ENCODE measurements at regions not wholly inside any gene's neighbourhood (a gene's known extent, or its start where the extent isn't known, plus 50 kb on each side); places are given as distances from the start of the nearest gene placed in this dataset.
"Not testable (repeated sequence)": the region's sequence is repeated elsewhere in the genome, so short reads cannot be mapped to it uniquely, and the experiment has no call there.

DNA sequence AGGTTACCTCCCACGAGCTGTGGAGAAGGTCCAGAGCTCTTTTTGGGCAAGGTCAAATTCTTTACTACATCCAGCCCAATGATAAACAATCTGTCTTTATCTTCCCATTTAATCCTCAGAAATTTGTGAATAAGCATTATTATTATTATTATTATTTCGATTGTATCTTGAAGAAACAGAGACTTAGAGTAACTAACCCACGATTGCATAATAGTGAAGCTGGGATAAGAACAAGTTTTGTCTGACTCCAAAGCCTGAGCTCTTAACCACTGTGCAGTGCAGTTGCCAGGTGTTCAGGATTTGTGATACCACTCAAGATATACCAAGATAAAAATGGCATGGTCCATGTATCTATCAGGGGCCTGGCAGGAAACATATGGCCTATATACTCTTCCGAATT lies 166.5 kb upstream of the LDB2 start:
- DNase-seq: no peak

DNA sequence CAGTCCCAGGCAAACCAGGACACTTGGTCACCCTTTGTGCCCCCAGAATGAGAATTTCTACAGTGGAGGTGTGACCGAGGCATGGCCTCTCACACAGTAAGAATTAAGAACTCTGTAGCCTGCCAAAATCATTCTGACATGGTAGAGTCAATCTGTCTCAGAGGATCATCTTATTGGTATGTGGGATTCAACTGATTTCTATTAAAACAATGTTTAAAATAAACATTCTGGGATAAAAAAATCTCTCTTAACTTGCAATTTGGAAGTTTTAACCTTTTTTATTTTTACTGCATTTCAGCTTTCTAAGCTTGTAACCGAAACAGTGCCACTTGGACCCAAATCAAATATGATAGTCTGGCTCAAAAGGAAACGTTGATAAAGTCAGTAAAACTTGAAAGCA lies 165.4 kb upstream of the LDB2 start:
- peak; percentile 16 to 85 (median 41) for DNase-seq

DNA sequence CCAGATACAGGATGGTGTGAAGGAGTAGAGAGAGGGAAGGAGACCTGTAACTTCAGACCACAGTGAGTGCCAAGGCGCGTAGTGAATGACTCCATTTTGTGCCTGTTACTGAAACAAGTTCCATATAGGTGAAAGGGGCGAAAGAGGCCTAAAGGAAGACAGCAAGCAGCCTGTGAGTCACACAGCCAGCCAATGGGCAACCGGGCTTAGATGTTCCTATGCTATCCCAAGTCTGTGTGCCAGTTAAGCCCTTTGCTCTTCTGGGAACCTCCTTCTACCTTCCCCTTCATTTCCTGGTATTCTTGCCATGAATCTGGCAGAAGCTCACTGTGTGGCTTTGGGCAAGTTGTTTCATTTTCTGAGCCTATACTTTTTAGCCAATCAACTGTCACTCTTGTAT lies 161.8 kb upstream of the LDB2 start:
- no peak for DNase-seq

DNA sequence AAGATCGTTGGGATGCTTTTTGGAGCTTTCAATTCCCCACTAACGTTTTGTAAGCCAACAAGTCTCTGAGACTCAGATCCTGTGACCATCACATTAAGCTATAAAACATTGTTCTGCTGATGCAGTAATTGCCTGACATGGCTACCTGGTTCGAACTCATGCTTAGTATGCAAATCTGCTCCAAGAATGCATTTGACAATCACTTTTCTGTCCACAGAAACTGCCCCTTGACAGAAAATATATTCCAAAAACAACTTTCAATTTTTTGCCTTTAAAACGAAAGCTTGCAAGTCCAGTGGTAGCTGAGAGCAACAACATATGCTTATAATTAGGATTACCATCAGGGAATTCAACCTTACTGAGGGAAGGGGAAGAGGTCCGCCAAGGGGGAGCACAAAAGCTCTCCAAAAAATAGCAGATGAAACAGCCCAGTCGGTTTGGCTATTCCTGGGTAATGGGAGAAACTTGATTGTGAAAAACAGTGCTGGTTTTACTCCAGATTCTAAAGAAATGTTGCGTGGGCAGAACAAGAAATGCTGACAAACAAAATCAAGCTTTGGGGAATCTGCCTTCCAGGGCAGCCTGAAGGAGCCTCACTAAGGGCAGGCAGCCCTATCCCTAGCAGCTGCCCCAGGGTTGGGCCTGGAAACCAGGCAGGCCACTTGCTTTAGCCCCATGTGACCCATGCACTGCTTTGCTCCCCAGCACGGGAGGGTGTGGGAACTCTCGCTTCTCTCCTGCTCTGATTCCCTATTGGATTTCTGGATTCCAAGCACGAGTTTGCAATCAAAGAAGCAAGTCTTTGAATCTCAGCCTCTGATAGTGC lies 160.7 kb upstream of the LDB2 start:
- DNase-seq: peak; percentile 78 to 92 (median 83)

DNA sequence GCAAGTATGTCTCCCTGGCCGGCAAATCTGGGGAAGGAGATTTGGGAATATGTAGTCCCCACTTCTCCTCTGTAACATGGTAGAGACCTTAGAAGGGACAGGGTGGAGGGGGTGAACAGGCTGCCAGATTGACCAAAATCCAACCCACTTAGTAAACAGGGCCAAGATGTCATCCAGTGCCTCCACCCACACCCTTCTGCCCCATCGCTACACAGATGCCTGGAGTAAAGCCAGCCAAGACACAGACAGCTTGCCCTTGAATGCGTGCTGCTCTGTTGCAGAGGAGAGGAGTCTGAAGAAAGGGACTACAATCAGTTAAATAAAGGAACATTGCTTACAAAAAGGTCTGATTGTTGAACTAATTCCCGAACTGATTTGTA lies 160.1 kb upstream of the LDB2 start:
- DNase-seq: no peak

DNA sequence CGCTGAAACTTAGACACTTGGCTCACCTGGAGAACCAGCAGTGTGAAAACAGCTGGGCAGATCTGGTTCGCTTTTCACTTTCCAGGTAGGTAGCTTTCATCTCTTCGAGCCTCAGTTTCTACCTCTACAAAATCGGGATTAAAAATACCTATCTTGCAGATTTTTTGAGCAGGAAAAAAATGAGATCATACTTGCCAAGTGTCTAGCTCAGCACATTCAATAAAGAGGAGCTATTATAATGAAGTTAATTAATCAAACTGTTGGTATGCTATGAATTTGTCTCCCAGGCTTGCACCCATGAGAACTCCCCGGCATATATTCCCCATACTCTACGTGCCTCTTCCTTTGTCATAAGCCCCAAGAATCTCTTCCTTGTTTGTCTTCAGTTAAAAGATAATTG lies 158.6 kb upstream of the LDB2 start:
- DNase-seq: no peak

DNA sequence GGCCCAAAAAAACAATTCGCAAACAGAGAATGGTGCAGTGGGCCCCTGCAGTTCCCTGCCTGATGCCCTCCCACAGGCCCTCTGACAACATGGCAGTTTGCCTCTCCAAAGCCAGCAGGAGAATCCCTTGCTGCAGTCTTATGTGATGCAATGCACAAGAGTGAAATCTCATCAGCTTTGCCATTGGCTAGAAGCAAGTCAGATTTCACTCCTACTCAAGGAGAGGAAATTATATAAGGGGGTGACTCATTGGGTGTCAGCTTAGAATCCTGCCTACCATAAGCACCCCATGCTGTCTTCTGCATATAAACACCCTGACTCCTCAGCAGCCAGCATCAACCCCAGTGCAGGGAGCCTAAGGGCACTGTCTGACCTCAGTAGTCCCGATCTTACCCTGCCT lies 157.3 kb upstream of the LDB2 start:
- DNase-seq: peak in 1 of 3 donors; percentile 75

DNA sequence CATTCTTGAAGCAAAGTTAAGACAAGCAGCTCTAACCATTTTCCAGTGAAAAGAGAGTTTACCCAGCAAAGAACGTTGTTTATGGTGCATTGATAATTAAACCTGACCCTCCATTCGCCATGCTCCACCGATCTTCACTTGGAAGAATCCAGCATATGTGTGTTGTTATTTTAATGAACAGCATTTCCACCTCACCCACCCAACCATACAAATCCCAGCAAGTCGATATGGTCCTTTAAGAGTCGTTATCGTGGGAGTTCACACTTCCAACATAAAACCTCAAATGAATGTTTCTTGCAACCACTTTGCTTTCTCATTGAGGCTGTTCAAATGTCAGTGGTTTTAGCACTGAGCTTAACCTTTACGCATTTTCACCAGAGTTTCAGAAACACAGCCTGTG lies 147.4 kb upstream of the LDB2 start:
- no peak for DNase-seq

DNA sequence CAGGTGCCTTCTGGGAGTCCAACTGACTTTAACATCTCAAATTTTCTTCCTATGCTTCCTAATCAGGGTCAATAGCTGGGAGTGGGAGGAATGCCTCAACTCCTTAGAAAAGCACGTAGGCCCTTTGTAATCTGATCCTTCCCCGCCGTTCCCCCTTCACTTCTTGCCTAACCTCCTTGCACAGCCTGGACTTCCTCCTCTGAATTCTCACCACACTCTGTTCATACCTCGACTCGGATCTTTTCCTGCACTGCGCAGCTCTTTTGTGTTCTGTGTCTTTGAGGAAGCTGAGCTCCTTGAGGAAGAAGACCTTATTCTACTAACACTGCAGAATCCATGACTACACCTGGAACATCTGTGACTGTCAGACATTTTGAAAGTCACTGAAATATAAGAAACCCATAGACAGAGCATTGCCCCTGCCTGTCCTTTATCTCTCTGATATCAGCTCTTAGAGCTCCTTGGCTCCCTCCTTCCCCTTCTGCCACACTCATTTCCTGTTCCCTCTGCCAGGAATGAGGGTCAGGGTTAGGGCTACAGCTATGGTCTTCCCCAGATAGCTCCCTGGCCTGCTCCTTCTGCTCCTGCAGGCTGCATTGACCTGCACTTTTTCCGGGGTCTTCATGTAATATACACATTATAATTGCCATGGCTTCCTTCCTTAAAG lies 140.2 kb upstream of the LDB2 start:
- DNase-seq: no peak

DNA sequence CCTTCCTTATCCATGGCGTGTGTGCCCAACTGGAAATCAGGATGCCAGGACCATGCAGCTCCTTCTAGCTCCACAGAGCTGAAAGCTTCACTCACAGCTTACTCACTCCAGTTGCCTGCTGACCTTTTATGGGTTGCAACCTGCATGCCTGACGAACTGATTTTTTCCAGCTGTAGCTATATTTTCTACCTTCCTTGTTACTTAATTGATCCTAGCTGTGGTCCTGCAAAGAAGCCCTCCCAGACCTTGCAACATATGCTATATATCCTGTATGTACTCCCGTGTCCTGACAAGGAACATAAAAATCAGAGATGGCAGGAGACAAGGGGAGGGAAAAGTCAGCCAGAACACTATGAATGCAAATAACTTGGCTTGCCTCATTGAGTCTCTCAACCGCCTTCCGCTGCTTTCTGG lies 135.3 kb upstream of the LDB2 start:
- peak in 2 of 3 donors; percentile 34 to 73 for DNase-seq

DNA sequence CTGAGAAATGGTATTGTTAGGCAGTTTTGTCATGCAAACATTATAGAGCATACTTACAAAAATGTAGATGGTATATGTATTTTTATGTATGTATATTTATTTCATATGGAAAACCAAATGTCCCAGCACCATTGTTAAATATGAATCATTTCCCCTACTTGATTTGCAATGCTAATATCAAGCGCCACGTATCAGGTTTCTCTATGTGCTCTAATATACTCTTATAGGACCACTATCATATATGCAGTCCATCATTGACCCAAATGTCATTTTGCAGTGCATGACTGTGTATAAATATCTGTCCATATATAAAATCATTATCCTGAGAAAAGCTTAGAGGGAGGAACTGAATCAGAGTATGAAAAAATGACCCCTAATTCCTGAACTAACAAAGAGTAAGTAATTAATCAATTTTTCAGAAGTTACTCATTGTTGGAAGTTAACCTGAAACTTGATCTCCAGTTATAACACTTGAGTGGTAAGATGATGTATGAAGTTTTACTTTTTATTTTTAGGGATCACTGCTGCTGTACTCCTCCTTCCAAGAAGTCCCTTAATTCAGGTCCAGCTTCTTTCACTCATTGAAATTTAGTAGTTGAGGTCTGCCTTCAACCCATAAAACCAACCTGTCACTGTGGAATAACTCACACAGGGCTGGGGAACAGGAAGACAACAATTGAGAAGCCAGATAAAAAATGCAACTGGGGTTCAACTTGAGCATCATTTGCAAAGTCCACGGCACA lies 134.8 kb upstream of the LDB2 start:
- DNase-seq: no peak

DNA sequence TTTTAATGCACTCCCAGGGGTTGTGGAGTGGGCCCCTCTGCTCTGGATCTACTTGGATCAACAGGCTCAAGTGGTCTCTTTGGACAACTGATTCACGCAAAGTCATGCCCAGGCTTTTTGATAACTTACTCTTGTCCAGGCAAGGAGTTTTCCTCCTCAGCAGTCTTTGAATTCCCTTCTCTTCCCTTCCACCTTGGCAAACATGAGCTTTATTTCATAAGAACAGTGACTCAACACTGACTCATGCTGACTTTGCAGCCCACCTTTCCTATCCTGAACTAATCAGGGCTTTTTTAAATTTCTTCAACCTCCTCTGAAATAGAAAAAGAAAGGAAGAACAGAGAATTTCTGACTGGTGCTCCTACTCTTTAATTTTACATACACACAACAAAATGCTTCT lies 132.1 kb upstream of the LDB2 start:
- DNase-seq: peak in 1 of 3 donors; percentile 68

DNA sequence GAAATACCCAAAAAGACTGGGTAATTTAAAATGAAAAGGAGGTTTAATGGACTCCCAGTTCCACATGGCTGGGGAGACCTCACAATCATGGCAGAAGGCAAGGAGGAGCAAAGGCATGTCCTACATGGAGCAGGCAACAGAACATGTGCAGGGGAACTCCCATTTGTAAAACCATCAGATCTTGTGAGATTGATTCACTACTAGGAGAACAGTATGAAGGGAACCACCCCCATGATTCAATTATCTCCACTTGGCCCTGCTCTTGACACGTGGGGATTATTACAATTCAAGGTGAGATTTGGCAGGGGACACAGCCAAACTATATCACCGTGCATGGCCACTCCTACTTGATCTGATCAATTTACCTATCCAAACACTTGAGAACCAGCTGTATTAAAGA lies 131.5 kb upstream of the LDB2 start:
- DNase-seq: no peak

DNA sequence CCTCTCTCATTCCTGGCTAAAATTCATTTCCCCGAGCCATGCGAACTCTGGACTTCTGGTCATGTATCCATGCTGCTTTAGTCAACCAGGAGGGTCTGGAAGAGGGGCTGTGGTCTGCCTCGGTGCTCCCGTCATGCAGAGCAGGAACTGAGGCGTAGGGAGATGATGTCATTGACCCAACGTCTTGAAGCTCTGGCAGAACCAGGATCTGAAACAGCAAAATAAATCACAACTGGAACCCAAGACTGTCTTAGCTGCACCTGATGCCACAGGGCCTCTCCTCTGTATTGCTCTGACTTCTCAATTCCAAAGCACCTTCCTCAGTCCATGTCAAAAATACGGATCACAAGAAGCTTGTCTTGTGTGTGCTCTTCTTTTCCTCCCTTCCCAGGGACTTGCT lies 131.0 kb upstream of the LDB2 start:
- DNase-seq: no peak

DNA sequence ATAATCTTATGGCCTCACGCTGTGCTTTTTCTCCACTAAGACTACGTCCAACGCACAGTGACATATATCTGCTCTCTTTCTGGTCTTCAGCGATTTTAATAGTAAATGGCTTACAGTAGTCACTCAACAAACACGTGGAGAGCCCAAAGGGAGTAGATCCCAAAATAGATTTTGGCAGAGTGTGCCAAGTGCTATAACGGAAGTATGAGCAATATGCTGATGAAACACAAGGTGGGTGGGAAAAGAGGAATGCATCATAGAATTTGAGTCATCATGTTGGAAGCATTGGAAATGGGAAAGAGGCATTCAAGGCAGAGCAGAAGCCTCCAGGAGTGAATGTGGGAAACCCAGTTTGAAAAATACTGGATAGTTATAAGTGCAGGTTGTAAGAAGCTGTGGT lies 129.1 kb upstream of the LDB2 start:
- peak in 2 of 3 donors; percentile 26 to 95 for DNase-seq

DNA sequence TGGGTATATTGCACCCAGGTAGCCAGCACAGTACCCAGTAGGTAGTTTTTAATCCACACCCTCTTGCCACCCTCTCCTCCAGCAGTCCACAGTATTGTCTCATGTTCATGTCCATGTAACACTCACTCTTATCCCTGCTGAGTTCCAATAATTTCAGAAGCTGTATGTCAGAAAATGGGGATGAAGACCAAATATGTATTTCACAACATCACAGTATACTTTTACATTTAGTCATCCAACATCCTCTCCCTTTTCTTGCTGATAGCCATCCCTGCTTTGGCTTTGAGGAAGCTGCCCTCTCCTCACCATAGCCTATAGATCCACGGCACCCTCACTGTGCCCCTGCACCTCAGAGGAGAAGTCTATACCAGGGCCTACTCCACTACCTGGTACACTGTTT lies 126.0 kb upstream of the LDB2 start:
- peak in 1 of 3 donors; percentile 15 for DNase-seq

DNA sequence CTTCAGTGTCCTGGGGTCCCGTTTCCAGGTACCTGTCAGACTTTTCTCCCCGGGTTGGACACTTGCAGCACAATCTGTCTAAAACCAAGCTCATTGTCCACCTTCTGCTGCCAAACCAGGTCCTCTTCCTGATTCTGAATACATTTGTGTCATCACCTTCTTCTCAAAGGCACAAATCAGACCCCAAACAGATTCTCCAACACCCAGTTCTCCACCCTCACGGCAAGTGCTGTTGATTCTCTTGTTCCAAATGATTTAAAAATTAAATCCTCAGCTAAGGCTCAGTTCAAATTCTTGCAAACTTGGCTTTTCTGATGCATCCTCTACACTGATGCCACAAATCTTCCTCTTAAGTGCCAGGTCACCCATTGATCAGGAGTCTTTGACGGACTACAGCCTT lies 122.5 kb upstream of the LDB2 start:
- DNase-seq: no peak

DNA sequence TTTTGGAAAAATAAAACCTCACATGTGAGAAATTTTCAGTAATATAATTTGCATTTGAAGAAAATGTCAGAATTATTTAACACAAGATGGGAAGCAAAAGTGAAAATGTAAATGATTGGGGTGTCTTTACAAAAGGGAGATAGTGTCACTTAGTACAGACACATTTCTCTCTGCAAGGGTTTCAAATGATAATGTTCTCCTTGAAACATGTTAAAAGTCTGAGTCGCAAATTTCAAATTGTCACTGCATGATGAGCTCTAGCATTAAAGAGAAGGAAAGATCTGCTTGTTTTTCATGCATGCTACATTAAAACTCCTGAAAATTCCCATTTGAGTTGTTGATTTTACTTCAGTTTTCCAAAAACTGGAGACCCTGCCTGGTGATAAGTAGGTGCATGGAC lies 122.0 kb upstream of the LDB2 start:
- no peak for DNase-seq

DNA sequence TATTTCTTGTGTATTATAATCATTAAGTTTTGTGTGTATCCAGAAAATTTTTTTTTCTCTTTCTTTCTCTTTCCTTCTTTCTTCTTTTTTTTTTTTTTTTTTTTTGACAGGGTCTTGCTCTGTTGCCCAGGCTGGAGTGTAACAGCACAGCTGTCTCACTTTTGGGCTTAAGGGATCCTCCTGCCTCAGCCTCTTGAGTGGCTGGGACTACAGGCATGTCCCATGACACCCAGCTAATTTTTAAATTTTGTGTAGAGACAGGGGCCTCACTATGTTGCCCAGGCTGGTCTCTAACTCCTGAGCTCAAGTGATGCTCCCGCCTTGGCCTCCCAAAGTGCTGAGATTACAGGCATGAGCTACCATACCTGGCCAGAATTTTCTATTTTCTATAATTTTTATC lies 120.2 kb upstream of the LDB2 start:
- DNase-seq: not testable (repeated sequence)

DNA sequence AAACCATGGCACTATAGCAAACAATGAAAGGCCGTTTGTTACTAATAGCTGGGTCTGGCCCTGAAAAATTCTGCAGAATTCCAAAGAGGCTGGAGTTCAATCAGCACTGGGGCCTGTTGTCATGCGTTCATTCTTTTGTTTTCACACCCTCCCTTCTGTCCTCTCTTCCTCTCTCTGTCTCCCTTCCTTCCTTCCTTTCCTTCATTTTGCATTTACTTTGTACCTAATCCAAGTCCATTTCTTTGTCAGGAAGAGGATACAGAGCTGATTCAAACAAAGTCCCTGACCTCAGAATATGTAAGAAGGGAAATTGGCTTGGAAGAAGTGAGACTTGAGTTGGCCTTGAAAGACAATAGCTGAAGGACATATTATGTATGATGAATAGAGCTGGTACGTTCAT lies 119.6 kb upstream of the LDB2 start:
- DNase-seq: no peak

DNA sequence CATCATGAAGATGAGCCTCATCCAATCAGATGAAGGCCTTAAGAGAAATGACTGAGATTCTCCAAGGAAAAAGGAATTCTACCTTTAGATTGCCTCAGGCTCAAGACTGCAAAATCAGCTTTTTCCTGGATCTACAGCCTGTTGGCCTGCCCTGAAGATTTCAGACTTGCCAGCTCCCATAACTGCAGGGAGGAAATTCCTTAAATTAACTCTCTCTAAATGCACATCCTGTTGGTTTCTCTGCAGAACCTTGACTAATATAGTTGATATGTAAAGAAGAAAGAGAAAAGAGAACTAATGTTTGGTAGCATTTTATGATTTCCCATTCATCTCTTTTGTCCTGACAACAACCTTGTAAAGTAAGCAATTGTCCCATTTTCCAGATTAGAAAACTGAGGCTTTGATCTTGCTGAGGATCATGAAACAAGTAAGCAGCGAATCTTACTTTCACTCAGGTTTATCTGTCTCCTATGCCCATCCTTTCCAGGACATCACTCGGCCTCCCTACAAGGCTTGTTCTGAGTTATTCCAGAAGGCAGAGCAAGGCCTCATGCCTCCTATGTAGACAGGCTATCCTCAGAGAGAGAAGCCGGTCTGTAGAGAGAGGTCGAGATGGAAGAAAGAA lies 115.0 kb upstream of the LDB2 start:
- peak in 2 of 3 donors; percentile 51 to 62 for DNase-seq

DNA sequence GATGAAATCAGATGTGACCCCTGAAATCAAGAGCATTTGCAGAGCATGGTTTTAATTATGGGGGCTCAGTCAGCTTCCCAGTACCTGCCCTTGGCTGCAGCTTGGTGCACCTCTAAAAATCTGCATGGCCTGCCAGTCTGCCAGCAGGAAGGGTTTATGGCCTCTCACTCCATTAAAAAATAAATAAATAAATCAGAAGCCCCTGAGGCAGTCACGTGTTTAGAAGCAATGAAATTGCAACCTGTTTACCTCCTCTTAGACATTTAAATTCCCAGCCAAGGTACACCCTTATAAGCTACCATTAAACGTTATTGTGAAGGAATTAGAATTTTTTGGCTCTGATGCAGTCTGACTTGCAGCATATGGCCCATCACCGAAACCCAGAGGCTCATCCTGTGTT lies 114.0 kb upstream of the LDB2 start:
- no peak for DNase-seq

All from muscle of back (tissue), 3 donors.